ENCODE measurements at regions not wholly inside any gene's neighbourhood (a gene's known extent, or its start where the extent isn't known, plus 50 kb on each side); places are given as distances from the start of the nearest gene placed in this dataset.

- TF ChIP-seq CTCF (optimal IDR thresholded peaks at IDR 0.05 in 1 of 3, IDR thresholded peaks at IDR 0.05 in 1 of 3, conservative IDR thresholded peaks at IDR 0.05 in 1 of 3; ENCODE audit: extremely low read depth in 1 of 3, insufficient read depth in 2 of 3, low read length in 3 of 3) (no peak), EZH2 (IDR thresholded peaks at IDR 0.05; ENCODE audit: low read length) (no peak)
Observed at GRCh38 chr5:84764227-84764626, 379.5 kb upstream of the EDIL3 start.
